ENCODE measurements at regions not wholly inside any gene's neighbourhood (a gene's known extent, or its start where the extent isn't known, plus 50 kb on each side); places are given as distances from the start of the nearest gene placed in this dataset.
"Not testable (repeated sequence)": the region's sequence is repeated elsewhere in the genome, so short reads cannot be mapped to it uniquely, and the experiment has no call there.

DNA sequence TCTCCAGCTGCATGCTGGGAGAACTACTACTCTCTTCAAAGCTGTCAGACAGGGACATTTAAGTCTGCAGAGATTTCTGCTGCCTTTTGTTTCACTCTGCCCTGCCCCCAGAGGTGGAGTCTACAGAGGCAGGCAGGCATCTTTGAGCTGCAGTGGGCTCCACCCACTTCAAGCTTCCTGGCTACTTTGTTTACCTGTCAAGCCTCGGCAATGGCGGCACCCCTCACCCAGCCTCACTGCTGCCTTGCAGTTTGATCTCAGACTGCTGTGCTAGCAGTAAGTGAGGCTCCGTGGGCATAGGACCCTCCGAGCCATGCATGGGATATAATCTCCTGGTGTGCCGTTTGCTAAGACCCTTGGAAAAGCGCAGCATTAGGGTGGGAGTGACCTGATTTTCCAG lies 61.7 kb downstream of the DMRTA1 start:
- DNase-seq (ENCODE audit: low spot score), result not testable (repeated sequence)

GRCh38 chr9:22508790-22509189 lies 62.2 kb downstream of the DMRTA1 start:
- DNase-seq (ENCODE audit: low spot score), result no peak

DNA sequence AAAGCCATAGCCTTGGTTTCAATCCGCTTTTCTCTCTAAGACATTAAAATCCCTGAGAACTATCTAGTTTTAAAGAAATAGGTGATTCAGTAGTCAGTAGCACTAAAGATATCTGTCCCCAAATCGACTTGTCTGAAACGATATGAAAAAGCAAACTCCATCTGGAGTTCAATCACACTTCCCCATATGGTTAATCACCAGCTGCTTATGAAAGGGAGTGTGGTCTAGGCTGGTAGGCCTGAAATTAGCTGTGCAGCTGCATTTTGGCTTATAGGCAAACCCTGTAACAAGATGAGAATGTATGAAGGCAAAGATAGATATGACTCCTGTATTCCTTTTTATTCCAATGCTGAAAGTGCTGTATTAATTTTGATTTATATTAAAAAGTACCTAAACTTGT lies 65.9 kb downstream of the DMRTA1 start:
- no peak for DNase-seq (ENCODE audit: low spot score)

GRCh38 chr9:22514871-22515270 lies 68.2 kb downstream of the DMRTA1 start:
- DNase-seq (ENCODE audit: low spot score), result no peak

- no peak for DNase-seq (ENCODE audit: low spot score)
Measured at GRCh38 chr9:22522206-22522740, 75.6 kb downstream of the DMRTA1 start.

GRCh38 chr9:22528485-22528884 lies 81.9 kb downstream of the DMRTA1 start:
- no peak for DNase-seq (ENCODE audit: low spot score)

DNA sequence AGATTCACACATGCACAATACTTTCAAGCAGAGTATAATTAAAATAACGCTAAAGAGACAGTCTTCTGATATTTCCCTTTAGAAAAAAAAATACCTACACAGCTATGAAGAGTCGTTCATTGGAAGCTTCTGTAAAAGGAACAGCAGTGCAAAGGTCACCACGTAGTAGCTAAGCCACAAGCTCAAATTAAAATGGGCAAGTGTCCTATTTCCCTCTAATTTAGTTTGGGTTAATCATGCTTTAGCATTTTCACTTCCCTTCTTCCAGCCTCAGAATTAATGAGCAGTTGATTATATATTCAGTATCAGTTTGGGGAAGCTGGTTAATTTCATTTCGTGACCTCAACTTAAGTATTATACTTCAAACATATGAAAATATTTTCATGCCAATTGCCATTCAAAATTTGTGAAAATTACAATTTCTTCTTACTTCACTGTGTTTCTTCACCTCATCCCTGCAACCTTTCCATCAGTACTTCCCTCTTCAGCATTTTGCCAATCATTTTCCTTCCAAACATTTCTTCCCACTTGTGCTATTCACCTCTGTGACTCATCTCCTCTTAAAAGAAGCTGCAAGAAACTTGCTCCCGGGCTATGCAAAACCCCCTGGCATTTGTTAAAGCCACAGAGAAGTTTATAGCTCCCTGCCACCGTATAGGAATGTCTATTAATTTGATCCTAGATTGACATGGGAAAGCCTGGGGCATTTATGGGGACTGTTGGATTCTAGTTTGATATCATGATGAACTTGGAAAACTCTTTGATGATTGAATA lies 83.0 kb downstream of the DMRTA1 start:
- no peak for DNase-seq (ENCODE audit: low spot score)

DNA sequence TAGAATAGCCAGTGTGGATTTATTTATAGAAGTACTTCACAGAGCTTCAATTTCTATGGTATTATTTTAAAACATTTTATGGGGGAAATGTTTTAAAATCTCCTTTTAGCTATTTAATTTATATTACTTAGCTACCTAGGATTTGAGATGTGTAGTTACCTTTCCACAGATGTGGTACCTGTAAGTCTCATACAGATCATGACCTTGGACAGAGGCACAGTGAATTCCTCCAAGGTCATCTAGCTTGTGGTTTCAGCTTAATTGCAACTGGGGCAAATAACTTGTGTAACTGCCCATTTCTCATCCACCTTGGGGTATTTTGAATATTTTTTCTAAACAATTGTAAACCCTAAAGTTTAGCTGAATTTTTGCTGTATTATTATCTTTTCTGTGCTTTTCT lies 89.2 kb downstream of the DMRTA1 start:
- no peak for DNase-seq (ENCODE audit: low spot score)

GRCh38 chr9:22537721-22538120 lies 91.1 kb downstream of the DMRTA1 start:
- DNase-seq (ENCODE audit: low spot score), result no peak

- DNase-seq (ENCODE audit: low spot score), result no peak
Measured at GRCh38 chr9:22548625-22549024, 102.0 kb downstream of the DMRTA1 start.

GRCh38 chr9:22574740-22575139 lies 128.1 kb downstream of the DMRTA1 start:
- DNase-seq (ENCODE audit: low spot score), result no peak

DNA sequence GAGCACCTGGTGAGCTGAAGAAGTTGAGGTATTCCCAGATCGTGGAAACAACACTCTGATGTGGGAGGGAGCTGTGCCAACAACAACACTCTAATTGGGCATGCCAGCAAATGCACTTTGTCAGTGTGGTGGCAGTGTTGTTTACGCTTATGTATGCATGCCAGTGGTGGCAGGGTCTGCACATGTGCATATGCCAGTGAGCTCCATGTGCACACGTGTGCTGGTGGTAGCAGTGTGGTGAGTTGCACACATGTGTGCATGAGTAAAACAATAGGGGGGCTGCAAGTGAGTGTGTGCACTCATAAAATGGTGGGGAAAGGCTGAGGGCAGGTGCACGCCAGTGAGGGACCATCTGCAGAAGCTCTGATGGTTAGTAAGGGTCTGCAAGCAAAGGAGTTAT lies 134.2 kb downstream of the DMRTA1 start:
- DNase-seq (ENCODE audit: low spot score), result no peak

GRCh38 chr9:22582221-22582620 lies 135.6 kb downstream of the DMRTA1 start:
- no peak for DNase-seq (ENCODE audit: low spot score)

- DNase-seq (ENCODE audit: low spot score), result no peak
Measured at GRCh38 chr9:22588918-22589317, 142.3 kb downstream of the DMRTA1 start.

- DNase-seq (ENCODE audit: low spot score), result no peak
Measured at GRCh38 chr9:22590336-22591033, 143.9 kb downstream of the DMRTA1 start.

DNA sequence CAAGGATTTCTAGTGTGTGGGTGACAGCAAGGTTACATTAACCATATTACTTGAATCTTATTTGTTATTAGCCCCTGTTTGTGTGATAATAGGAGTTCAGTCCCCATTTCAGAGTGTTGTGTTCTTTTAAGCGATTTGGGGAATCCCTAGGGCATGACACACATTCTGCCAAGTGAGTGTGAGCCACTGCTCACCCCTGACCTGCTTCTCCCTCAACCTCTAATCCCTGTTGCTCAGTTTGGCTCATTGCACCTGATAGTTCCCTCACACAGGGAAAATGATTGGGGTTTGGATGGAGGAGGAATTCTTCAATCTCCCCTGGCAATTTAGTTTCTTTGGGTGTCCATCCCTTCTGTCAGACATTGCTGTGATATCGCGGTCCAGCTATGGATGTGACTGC lies 149.2 kb downstream of the DMRTA1 start:
- no peak for DNase-seq (ENCODE audit: low spot score)

- no peak for DNase-seq (ENCODE audit: low spot score)
Measured at GRCh38 chr9:22617156-22617555, 170.5 kb downstream of the DMRTA1 start.

DNA sequence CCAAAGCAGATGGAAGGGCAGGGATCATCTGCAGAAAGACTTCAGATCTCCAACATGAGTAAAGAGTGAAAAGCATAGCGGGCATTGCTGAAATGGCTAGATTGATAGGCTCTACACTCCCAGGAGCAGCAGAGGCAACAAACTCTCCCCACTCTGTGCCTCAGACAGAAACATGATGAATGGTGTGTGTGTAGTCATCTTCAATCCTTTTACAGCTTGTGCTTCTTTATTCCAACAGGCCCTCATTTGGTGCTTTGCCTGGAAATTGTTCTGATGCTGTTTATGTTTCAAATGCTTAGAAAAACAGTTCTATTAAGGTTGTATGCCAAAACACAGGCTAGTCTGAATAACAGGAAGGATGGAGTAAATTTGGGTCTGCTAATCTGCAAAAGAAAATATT lies 176.2 kb downstream of the DMRTA1 start:
- DNase-seq (ENCODE audit: low spot score), result no peak

DNA sequence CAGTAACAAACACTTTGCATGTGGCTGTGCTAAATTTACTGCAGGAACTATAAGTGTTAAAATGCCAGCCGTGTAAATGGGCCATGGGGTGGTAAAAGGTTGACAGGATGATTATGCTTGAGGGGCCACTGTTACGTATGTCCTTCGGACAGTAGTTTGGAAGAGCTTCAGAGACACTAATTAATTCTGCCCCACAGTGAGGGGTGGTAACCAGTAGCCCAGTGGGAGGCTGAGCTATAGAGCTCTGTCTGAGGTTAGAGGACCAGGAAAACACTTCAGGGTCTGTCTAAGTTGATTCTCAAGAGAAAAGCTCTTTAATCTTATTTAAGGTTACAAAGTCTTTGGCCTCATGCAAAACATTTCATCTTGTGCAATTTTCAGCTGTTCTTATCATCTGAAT lies 176.6 kb downstream of the DMRTA1 start:
- no peak for DNase-seq (ENCODE audit: low spot score)

- DNase-seq (ENCODE audit: low spot score), result no peak
Measured at GRCh38 chr9:22625540-22625939, 178.9 kb downstream of the DMRTA1 start.

- DNase-seq (ENCODE audit: low spot score), result no peak
Measured at GRCh38 chr9:22643541-22643940, 196.9 kb downstream of the DMRTA1 start.

DNA sequence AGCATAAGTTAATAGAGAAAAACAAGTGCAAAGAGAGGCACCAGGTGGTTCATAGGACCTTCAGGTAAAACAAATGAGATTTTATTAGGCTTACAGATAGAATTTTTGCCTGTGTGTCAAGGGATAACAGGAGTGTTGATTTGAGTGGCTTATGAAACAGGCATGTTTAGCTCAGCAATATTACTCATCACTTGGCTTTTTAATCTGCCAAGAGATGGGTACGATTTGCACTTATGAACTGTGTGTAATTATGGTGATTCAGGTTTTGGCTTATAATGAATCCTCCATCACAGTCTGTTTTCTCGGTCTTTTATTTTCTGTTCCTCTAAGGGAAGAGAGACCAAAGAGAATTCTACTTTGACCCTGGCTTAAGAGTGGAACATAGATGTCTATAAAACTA lies 199.3 kb downstream of the DMRTA1 start:
- DNase-seq (ENCODE audit: low spot score), result no peak

DNA sequence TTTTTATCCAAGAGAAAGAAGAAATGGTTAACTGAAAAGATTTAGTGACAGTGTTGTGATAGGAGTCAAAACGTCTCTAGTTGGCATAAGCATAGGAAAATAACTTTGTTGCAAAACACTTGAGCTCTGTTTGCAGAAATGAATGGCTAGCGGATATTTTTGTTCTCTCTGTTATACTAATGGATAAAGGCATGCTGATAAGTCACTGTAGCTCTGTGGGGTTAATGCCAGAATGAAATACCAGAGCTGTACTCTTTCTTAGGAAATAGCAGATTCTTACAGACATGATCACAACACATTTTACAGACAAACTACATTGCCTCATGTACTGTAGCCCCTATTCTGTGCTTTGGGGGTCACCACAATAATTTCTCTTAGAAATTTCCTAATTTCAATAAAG lies 202.8 kb downstream of the DMRTA1 start:
- DNase-seq (ENCODE audit: low spot score), result no peak

GRCh38 chr9:22650145-22650544 lies 203.5 kb downstream of the DMRTA1 start:
- DNase-seq (ENCODE audit: low spot score), result no peak

Data from HuH-7 (cell line).